Uterus (tissue), 3 donors: ENCODE measurements at regions not wholly inside any gene's neighbourhood (a gene's known extent, or its start where the extent isn't known, plus 50 kb on each side); places are given as distances from the start of the nearest gene placed in this dataset.

Source experiments
- DNase-seq, 2 donors: peaks; one replicate each; pipeline ENCODE4 v3.0.0-alpha.2; 2019 to 2020
- H3K27ac ChIP-seq, 2 donors: fragments of 200-600 bp; sonication (generic); 1 replicate in 1 of 2; 2 replicates in 1 of 2; pipeline ENCODE4 v1.5.1; 2016 to 2018
- H3K27me3 ChIP-seq, 2 donors: fragments of 200-600 bp; sonication (generic); one replicate each; pipeline ENCODE4 v1.5.1; 2018 to 2019; ENCODE audit warnings: control low read depth in 1 of 2
- H3K36me3 ChIP-seq, 2 donors: fragments of 200-600 bp; sonication (generic); one replicate each; pipeline ENCODE4 v1.5.1; 2019; ENCODE audit warnings: control low read depth in 1 of 2
- H3K4me1 ChIP-seq, 2 donors: fragments of 200-600 bp; sonication (generic); one replicate each; pipeline ENCODE4 v1.5.1; 2018 to 2019; ENCODE audit warnings: control low read depth in 1 of 2
- H3K4me3 ChIP-seq, 2 donors: fragments of 200-600 bp; sonication (generic); 1 replicate in 1 of 2; 2 replicates in 1 of 2; pipeline ENCODE4 v1.5.1; 2018 to 2019; ENCODE audit warnings: mild to moderate bottlenecking in 1 of 2
- H3K9me3 ChIP-seq, 2 donors: fragments of 200-600 bp; sonication (generic); one replicate each; pipeline ENCODE4 v1.5.1; 2019; ENCODE audit warnings: control low read depth in 1 of 2
- POLR2A ChIP-seq, 2 donors: fragments of 450-650 bp; IDR thresholded peaks; one replicate each; pipeline ENCODE4 v1.6.1; 2016; ENCODE audit warnings: antibody characterized with exemption in 2 of 2, mild to moderate bottlenecking in 1 of 2, moderate library complexity in 1 of 2
- intact Hi-C: fragments of 100-400 bp; cut with DNase I; formaldehyde crosslinking; loops from one replicate; pipeline ENCODE4 v1.15.1; 2023; ENCODE audit warnings: low total_unique reads
- TF ChIP-seq, protein P1 (sequence below), 4 experiments: fragments of 200-600 bp in 2 of 4; fragments of 450-650 bp in 2 of 4; sonication (generic) in 2 of 4; IDR thresholded peaks; one replicate each; pipeline ENCODE4 v1.5.1; 2016 to 2019; ENCODE audit warnings: antibody characterized with exemption in 4 of 4, mild to moderate bottlenecking in 2 of 4, moderate library complexity in 1 of 4
- donor health status: DM: yes; HTN: yes; CAD: no.

DNA sequence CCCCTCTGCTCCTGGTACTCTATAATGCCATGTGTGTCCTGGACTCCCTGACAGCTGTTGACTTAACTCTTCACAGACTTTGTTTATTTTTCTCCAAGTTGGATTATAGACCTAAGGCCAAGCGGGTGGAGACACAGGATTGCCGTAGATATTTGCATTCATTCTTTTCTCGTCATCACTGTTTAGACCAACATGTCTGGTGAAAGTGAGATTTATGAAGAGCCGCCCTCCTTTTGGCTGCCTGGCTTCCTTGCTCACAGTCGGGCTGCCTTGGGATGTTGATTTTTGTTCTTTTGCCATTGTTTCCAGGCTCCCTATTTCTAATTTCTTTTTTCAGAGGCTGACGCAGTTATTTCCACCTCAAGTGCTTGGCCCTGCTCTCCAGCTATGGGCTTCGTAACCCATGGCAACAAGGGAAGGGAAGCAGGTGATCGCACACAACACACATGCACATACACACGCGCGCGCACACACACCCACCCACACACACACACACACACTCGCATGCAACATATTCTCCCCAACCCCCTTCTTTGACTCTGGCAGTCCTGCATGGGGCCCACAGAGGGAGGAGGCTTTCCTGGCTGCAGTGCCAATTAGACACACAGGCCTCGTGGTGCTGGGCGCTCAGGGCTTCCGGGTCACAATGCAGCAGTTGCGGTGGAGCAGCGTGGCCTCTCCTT lies 296.5 kb downstream of the MTX2 start:
- DNase-seq: peak; percentile 50 to 58
- H3K36me3 ChIP-seq: no peaks in the 10 kb centered on the region

DNA sequence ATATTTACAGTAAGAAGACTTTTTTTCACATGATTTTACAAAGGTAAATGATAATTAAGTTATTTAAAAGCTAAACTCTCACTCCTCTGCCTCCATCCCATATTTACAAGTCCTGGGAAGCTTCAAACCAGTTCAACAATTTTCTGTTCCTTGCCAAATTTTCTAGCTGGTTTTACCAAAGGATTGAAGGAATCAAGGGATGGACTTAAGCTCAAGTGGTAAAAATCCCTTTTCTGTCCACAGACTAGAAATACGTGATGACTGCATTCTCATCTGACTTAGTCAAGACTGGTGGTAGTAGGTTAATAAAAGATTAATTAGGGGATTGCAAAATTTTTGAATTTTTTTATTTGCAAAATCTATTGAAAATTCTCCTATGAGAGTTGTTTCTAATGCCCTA lies 297.3 kb downstream of the MTX2 start:
- H3K9me3 ChIP-seq: no peaks in the 10 kb centered on the region
- no peak for DNase-seq
- peak overlapping the region; percentile 54 to 62 for H3K27ac ChIP-seq
- H3K27me3 ChIP-seq: no peaks in the 10 kb centered on the region
- no peak overlapping the region for H3K4me3 ChIP-seq
- intact Hi-C loops: no loop called here
- peaks cover 0 to 5% of the 10 kb centered on the region in 2 donors for H3K4me1 ChIP-seq
- H3K36me3 ChIP-seq: no peaks in the 10 kb centered on the region
- no peak for TF ChIP-seq POLR2A (IDR thresholded peaks at IDR 0.05)
- TF ChIP-seq, protein P1, sequence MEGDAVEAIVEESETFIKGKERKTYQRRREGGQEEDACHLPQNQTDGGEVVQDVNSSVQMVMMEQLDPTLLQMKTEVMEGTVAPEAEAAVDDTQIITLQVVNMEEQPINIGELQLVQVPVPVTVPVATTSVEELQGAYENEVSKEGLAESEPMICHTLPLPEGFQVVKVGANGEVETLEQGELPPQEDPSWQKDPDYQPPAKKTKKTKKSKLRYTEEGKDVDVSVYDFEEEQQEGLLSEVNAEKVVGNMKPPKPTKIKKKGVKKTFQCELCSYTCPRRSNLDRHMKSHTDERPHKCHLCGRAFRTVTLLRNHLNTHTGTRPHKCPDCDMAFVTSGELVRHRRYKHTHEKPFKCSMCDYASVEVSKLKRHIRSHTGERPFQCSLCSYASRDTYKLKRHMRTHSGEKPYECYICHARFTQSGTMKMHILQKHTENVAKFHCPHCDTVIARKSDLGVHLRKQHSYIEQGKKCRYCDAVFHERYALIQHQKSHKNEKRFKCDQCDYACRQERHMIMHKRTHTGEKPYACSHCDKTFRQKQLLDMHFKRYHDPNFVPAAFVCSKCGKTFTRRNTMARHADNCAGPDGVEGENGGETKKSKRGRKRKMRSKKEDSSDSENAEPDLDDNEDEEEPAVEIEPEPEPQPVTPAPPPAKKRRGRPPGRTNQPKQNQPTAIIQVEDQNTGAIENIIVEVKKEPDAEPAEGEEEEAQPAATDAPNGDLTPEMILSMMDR (IDR thresholded peaks at IDR 0.05): no peak

More for the DNA sequence above, 296.5 kb downstream of the MTX2 start:
- Histone ChIP-seq H3K27ac (peak overlapping the region; percentile 54 to 62), H3K4me3 (no peak overlapping the region), H3K9me3 (no peaks in the 10 kb centered on the region), H3K27me3 (no peaks in the 10 kb centered on the region), H3K4me1 (peaks cover 0 to 5% of the 10 kb centered on the region in 2 donors)
- intact Hi-C loops: no loop called here
- TF ChIP-seq POLR2A (IDR thresholded peaks at IDR 0.05): no peak
- TF ChIP-seq, protein P1 (IDR thresholded peaks at IDR 0.05): no peak

- peaks cover 0 to 5% of the 10 kb centered on the region in 2 donors for H3K4me1 ChIP-seq
- H3K27me3 ChIP-seq: no peaks in the 10 kb centered on the region
- TF ChIP-seq POLR2A (IDR thresholded peaks at IDR 0.05): no peak
- TF ChIP-seq, protein P1 (IDR thresholded peaks at IDR 0.05): no peak
- no peaks in the 10 kb centered on the region for H3K36me3 ChIP-seq
- no peak for DNase-seq
- no peaks in the 10 kb centered on the region for H3K9me3 ChIP-seq
- H3K27ac ChIP-seq: peak overlapping the region; percentile 54 to 62
- intact Hi-C loops: no loop called here
- H3K4me3 ChIP-seq: no peak overlapping the region
Observed at GRCh38 chr2:176566961-176567360, 297.7 kb downstream of the MTX2 start.

GRCh38 chr2:176567361-176567760 lies 298.1 kb downstream of the MTX2 start:
- no peaks in the 10 kb centered on the region for H3K9me3 ChIP-seq
- intact Hi-C loops: no loop called here
- no peaks in the 10 kb centered on the region for H3K36me3 ChIP-seq
- peak overlapping the region; percentile 36 to 62 for H3K27ac ChIP-seq
- peaks cover 0 to 5% of the 10 kb centered on the region in 2 donors for H3K4me1 ChIP-seq
- TF ChIP-seq POLR2A (IDR thresholded peaks at IDR 0.05): no peak
- TF ChIP-seq, protein P1 (IDR thresholded peaks at IDR 0.05): no peak
- no peak for DNase-seq
- no peak overlapping the region for H3K4me3 ChIP-seq
- H3K27me3 ChIP-seq: no peaks in the 10 kb centered on the region

DNA sequence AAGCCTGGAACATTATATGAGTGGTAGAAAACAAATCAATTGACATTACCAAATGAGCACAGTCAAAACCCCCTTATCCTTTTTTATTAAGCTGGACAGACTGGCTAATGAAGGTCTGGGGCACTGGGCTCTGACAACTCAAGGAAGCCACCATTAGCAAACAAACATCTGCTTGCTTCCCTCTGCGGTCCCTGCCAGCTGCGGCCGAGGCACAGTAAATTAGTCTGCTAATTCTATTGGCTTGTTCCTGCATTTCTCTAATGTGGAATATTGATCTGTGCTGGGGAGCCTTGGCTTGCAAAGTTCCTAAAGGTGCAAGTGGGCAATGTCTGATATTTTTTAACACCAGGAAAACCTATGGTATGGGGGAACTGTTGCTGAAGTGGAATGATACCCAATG lies 300.3 kb downstream of the MTX2 start:
- Histone ChIP-seq H3K27ac (no peak overlapping the region), H3K9me3 (no peaks in the 10 kb centered on the region), H3K4me3 (no peak overlapping the region), H3K4me1 (peaks cover 0 to 5% of the 10 kb centered on the region in 2 donors), H3K27me3 (no peaks in the 10 kb centered on the region), H3K36me3 (no peaks in the 10 kb centered on the region)
- intact Hi-C loops: no loop called here
- no peak for TF ChIP-seq POLR2A (IDR thresholded peaks at IDR 0.05)
- TF ChIP-seq, protein P1 (IDR thresholded peaks at IDR 0.05): no peak
- DNase-seq: no peak
